ENCODE measurements at regions not wholly inside any gene's neighbourhood (a gene's known extent, or its start where the extent isn't known, plus 50 kb on each side); places are given as distances from the start of the nearest gene placed in this dataset.

DNA sequence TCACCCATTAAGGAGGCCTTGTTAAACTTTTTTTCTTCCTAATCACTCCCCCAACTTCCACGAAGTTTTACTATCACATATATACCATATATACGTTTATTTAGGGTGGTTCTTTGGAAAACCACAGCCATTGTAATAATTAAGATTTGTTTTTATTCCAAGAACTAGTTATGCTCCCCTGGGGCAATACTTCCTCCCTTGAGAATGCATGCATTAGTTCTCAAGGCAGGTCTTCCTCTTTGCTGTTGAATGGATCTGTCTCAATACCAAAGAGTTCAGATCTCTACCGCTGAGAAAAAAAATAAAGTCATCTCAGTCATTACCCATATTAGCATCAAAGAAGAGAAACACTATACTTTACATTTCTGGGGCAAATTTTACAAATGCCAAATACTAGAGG, 567.7 kb upstream of the RGS18 start:
- TF ChIP-seq, protein P1, sequence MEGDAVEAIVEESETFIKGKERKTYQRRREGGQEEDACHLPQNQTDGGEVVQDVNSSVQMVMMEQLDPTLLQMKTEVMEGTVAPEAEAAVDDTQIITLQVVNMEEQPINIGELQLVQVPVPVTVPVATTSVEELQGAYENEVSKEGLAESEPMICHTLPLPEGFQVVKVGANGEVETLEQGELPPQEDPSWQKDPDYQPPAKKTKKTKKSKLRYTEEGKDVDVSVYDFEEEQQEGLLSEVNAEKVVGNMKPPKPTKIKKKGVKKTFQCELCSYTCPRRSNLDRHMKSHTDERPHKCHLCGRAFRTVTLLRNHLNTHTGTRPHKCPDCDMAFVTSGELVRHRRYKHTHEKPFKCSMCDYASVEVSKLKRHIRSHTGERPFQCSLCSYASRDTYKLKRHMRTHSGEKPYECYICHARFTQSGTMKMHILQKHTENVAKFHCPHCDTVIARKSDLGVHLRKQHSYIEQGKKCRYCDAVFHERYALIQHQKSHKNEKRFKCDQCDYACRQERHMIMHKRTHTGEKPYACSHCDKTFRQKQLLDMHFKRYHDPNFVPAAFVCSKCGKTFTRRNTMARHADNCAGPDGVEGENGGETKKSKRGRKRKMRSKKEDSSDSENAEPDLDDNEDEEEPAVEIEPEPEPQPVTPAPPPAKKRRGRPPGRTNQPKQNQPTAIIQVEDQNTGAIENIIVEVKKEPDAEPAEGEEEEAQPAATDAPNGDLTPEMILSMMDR (IDR thresholded peaks at IDR 0.05): no peak
- no peaks in the 10 kb centered on the region for H3K36me3 ChIP-seq
- DNase-seq (ENCODE audit: low spot score): no peak
- no peaks in the 10 kb centered on the region for H3K4me1 ChIP-seq
- no peaks in the 10 kb centered on the region for H3K27me3 ChIP-seq
- H3K9me3 ChIP-seq: no peaks in the 10 kb centered on the region
- no peak overlapping the region for H3K4me3 ChIP-seq
- H3K27ac ChIP-seq: no peak overlapping the region

DNA sequence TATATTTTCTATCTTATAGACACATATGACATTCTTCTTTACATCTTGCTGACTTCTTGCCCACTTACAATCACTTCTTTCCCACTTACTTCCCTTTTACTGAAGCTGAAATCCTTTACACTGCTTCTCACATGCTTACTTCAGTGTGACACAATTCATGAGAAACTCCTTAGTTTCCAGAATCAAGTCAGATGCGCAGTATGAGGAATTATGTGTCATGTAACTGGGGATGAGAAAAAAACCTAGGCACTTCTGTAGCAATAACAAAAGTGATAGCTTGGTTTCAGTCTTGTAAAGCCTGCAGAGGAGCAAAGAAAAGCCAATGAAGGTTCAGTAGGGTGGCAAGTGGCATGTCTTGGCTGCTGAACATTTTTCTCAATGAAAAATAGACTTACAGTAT, 566.2 kb upstream of the RGS18 start:
- Histone ChIP-seq H3K4me3 (no peak overlapping the region), H3K36me3 (no peaks in the 10 kb centered on the region), H3K4me1 (no peaks in the 10 kb centered on the region), H3K27me3 (no peaks in the 10 kb centered on the region), H3K27ac (no peak overlapping the region), H3K9me3 (no peaks in the 10 kb centered on the region)
- no peak for DNase-seq (ENCODE audit: low spot score)
- TF ChIP-seq, protein P1 (IDR thresholded peaks at IDR 0.05): no peak

DNA sequence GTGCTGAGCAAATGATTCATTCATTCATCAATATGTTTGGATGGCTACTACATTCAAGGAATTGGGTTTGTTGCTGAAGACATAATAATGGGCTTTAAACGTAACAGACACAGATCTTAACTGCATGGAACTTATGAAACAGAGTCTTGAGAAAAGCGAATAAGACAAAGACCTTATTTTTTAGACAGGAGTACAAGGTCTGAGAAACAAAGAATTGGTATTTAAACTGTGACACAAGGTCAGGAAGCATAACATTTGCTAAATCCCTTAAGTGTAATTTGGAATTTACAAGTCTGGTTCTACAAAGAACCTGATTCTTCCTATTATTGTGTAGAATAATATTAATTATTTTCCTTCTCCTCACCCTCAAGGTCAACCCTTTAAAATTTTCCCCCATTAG, 565.4 kb upstream of the RGS18 start:
- H3K36me3 ChIP-seq: no peaks in the 10 kb centered on the region
- TF ChIP-seq, protein P1 (IDR thresholded peaks at IDR 0.05): no peak

DNA sequence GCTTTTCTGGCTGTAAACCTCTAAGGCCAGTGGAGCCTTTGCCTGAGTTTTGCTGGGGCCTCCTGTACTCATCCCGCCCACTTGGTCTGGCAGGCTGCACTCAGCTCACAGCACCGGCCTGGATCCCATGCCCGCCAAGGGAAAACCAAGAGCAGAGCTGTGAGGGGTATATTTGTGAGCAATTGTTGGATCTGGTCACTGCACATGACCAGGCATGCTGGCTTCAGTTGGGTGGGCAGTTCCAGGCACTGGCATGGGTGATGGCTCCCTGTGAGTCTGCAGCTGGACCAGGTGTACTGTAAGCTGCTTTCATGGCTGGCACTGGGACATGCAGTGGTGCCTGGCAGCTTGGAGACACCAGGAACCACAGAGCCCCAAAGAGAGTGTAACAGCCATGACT, 563.1 kb upstream of the RGS18 start:
- TF ChIP-seq, protein P1 (IDR thresholded peaks at IDR 0.05): no peak
- Histone ChIP-seq H3K9me3 (no peaks in the 10 kb centered on the region), H3K4me1 (no peaks in the 10 kb centered on the region), H3K4me3 (no peak overlapping the region), H3K27ac (no peak overlapping the region), H3K27me3 (no peaks in the 10 kb centered on the region), H3K36me3 (no peaks in the 10 kb centered on the region)
- no peak for DNase-seq (ENCODE audit: low spot score)

More for the DNA sequence above, 565.4 kb upstream of the RGS18 start:
- H3K4me3 ChIP-seq: no peak overlapping the region
- H3K27me3 ChIP-seq: no peaks in the 10 kb centered on the region
- no peaks in the 10 kb centered on the region for H3K9me3 ChIP-seq
- no peaks in the 10 kb centered on the region for H3K4me1 ChIP-seq
- DNase-seq (ENCODE audit: low spot score): no peak
- H3K27ac ChIP-seq: no peak overlapping the region

DNA sequence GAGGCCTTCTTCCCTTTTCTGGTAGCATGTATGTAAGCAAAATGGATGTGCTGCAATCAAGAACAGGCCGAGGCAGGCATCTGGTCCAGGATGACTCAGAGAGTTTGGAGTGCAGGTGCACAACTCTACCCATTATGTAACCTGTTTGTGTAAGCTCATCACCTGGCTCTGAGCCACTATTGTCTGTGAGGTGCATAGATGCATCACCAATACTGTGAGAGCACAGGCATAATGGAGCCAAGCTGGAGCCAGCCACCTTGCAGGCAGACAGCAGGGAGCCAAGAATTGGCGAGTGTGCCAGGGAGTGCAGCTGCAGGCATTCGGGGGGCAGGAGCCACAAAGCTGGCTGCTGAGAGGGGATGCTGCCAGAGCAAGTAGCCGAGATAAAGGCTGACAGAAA, 549.9 kb upstream of the RGS18 start:
- Histone ChIP-seq H3K4me3 (no peak overlapping the region), H3K27ac (no peak overlapping the region), H3K36me3 (no peaks in the 10 kb centered on the region), H3K27me3 (no peaks in the 10 kb centered on the region), H3K4me1 (no peaks in the 10 kb centered on the region), H3K9me3 (no peaks in the 10 kb centered on the region)
- TF ChIP-seq, protein P1 (IDR thresholded peaks at IDR 0.05): no peak
- no peak for DNase-seq (ENCODE audit: low spot score)

DNA sequence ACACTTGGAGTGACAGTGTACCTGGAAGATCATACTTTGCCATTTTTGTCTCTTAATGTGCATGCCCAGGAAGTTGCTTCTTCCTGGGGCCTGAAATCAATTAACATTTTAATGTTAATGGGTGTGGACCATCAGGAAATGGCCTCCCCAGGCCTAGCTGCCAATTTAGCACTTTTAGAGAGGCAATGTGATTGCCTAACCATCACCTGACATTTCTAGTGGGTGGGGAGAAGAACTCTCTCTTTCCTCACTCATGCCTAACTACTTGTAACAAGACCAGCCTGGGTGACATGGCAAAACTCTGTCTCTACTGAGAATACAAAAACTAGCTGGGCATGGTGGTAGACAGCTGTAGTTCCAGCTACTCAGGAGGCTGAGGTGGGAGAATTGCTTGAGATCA, 549.0 kb upstream of the RGS18 start:
- Histone ChIP-seq H3K9me3 (no peaks in the 10 kb centered on the region), H3K27ac (no peak overlapping the region), H3K4me3 (no peak overlapping the region), H3K27me3 (no peaks in the 10 kb centered on the region), H3K36me3 (no peaks in the 10 kb centered on the region), H3K4me1 (no peaks in the 10 kb centered on the region)
- DNase-seq (ENCODE audit: low spot score): no peak
- TF ChIP-seq, protein P1 (IDR thresholded peaks at IDR 0.05): no peak

Measured in right atrium auricular region (tissue), 2 donors.